ENCODE measurements at regions not wholly inside any gene's neighbourhood (a gene's known extent, or its start where the extent isn't known, plus 50 kb on each side); places are given as distances from the start of the nearest gene placed in this dataset.

DNA sequence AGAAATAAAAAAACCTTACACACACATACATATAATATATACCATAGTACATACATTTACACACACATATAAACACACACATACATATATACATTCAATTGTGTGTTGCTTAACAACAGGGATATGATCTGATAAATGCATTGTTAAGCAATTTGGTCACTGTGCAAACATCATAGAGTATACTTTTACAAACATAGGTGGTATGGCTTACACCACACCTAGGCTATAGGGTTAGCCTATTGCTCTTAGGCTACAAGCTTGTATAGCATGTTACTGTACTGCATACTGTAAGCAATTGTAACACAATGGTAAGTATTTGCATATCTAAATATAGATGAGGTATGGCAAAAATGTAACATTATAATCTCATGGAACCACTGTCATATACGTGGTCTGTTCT lies 156.8 kb upstream of the ERBB4 start:
- TF ChIP-seq, protein P1, sequence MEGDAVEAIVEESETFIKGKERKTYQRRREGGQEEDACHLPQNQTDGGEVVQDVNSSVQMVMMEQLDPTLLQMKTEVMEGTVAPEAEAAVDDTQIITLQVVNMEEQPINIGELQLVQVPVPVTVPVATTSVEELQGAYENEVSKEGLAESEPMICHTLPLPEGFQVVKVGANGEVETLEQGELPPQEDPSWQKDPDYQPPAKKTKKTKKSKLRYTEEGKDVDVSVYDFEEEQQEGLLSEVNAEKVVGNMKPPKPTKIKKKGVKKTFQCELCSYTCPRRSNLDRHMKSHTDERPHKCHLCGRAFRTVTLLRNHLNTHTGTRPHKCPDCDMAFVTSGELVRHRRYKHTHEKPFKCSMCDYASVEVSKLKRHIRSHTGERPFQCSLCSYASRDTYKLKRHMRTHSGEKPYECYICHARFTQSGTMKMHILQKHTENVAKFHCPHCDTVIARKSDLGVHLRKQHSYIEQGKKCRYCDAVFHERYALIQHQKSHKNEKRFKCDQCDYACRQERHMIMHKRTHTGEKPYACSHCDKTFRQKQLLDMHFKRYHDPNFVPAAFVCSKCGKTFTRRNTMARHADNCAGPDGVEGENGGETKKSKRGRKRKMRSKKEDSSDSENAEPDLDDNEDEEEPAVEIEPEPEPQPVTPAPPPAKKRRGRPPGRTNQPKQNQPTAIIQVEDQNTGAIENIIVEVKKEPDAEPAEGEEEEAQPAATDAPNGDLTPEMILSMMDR (conservative IDR thresholded peaks at IDR 0.05; ENCODE audit: low read depth, low read length) = no peak
- TF ChIP-seq EZH2phosphoT487 (IDR thresholded peaks at IDR 0.05; ENCODE audit: borderline replicate concordance, low read length) = no peak

Measured in PC-3 (cell line).